ENCODE measurements at regions not wholly inside any gene's neighbourhood (a gene's known extent, or its start where the extent isn't known, plus 50 kb on each side); places are given as distances from the start of the nearest gene placed in this dataset.

DNA sequence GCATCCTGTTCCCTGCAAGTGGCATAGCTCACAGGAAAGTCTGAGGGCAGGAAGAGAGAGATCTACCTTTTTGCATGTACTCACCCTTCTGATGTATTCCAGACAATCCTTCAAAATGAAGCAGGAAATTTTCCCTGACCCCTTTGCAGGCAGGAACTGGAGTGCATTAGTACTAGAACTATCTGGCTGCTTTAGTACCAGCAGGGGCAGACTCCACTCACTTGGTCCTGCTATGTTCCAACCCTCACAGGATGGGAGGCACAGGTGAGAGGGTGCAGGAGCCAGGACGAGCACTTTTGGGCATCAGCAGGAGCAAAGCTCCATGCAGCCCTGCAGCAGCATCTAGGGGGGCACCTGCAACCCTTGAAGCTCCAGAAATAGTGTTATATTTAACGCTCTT lies 116.3 kb upstream of the IGF1 start:
- H3K4me3 ChIP-seq (ENCODE audit: low read depth, low read length) = no peak overlapping the region

DNA sequence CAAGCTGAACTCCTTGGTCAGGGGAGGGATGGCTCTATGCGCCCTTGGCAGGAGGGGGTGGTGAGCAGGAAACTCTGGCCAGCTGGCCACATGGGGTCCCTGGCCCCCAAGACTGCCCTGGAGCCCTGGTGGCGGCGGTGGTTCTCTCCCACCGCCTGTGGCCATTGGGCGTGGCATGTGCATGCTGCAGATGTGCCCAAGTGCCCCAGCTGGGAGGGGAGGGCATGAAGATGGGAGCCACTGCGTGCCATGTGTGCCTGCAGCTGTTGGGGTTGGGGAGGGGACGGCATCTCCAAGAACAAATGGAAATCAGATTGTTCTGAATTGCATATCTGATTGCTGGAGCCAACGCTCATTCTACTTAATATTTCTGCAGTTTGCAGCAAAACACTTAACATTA lies 115.7 kb upstream of the IGF1 start:
- TF ChIP-seq, protein P1, sequence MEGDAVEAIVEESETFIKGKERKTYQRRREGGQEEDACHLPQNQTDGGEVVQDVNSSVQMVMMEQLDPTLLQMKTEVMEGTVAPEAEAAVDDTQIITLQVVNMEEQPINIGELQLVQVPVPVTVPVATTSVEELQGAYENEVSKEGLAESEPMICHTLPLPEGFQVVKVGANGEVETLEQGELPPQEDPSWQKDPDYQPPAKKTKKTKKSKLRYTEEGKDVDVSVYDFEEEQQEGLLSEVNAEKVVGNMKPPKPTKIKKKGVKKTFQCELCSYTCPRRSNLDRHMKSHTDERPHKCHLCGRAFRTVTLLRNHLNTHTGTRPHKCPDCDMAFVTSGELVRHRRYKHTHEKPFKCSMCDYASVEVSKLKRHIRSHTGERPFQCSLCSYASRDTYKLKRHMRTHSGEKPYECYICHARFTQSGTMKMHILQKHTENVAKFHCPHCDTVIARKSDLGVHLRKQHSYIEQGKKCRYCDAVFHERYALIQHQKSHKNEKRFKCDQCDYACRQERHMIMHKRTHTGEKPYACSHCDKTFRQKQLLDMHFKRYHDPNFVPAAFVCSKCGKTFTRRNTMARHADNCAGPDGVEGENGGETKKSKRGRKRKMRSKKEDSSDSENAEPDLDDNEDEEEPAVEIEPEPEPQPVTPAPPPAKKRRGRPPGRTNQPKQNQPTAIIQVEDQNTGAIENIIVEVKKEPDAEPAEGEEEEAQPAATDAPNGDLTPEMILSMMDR (IDR thresholded peaks at IDR 0.05; ENCODE audit: low read depth, low read length) = no peak
- H3K4me3 ChIP-seq (ENCODE audit: low read depth, low read length) = no peak overlapping the region

More for the DNA sequence above, 116.3 kb upstream of the IGF1 start:
- TF ChIP-seq, protein P1 (IDR thresholded peaks at IDR 0.05; ENCODE audit: low read depth, low read length) = no peak

DNA sequence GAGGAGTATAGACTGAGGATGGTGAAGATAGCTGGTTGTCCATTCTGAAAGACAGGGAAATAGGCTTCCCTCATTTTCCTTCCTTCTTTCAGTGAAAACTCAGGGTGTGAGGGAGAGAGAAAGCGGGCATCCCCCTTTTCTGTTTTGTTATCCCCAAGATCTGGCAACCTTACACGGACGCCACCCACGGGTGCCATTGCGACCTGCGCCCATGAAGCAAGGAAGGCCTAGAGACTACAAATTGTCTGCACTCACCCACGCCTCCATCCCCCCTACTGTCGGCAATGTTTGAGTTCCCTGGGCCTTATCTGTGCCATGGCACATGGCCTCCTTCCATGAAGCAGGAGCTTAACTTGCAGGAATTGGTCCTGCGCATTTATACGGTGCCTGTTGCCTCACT lies 115.0 kb upstream of the IGF1 start:
- H3K4me3 ChIP-seq (ENCODE audit: low read depth, low read length) = no peak overlapping the region
- TF ChIP-seq, protein P1 (IDR thresholded peaks at IDR 0.05; ENCODE audit: low read depth, low read length) = no peak

DNA sequence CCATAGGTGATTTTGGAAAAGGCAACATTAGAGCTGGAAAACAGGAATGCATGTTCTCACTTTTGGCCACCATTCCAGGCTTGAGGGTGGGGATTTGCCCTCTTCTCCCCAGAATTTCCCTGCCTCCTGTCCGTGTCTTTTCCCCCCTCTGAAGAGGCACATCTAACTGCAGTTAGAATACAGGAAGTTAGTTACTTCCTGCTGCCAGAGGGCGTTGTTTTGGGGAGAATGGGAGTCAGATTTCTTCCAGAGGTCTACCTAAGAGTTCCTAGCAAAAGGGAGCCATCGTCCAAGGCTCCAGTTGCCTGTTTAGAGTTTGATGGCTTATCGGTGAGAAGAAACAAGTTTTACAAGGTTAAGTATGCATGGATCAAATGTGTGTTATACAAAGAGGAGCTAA lies 112.8 kb upstream of the IGF1 start:
- H3K4me3 ChIP-seq (ENCODE audit: low read depth, low read length) = no peak overlapping the region
- TF ChIP-seq, protein P1 (IDR thresholded peaks at IDR 0.05; ENCODE audit: low read depth, low read length) = no peak

GRCh38 chr12:102592134-102592533 lies 111.8 kb upstream of the IGF1 start:
- TF ChIP-seq, protein P1 (IDR thresholded peaks at IDR 0.05; ENCODE audit: low read depth, low read length) = no peak
- H3K4me3 ChIP-seq (ENCODE audit: low read depth, low read length) = no peak overlapping the region

DNA sequence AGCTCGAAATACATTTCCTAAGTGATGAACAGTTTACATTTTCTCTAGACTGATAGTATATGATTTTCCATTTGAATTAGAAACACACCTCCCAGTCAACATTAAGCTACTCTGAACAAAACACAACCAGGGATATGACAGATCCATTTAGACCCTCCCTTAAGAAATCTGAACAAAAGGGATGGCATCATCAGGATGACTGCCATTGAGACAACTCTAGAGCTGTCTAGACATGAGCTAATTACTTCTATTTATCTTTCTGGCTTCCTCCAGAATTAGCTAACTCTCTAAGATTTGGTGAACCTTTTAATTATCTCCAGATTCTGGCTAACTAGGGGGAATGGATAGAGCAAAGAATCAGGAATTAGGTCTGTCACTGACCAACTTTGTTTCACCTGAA lies 92.9 kb upstream of the IGF1 start:
- TF ChIP-seq, protein P1 (IDR thresholded peaks at IDR 0.05; ENCODE audit: low read depth, low read length) = no peak
- H3K4me3 ChIP-seq (ENCODE audit: low read depth, low read length) = no peak overlapping the region

DNA sequence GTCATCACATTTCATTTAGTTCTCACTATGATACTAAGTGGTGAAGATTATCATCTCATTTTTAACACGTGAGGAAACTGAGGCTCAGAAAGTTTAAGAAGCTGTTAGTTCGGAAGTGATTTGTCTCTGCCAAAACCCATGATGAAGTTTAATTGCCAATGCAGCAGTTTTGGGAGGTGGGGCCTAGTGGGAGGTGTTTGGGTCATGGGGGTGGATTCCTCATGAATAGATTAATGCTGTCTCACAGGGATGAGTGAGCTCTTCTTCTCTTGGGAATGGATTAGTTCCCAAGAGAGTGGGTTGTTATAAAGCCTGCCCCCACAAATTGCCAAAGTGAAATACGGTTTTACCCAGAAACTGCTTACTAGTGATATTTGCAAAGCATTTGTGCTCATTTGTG lies 91.5 kb upstream of the IGF1 start:
- TF ChIP-seq, protein P1 (IDR thresholded peaks at IDR 0.05; ENCODE audit: low read depth, low read length) = no peak
- no peak overlapping the region for H3K4me3 ChIP-seq (ENCODE audit: low read depth, low read length)
